HG03103 (cell line): ENCODE measurements at regions not wholly inside any gene's neighbourhood (a gene's known extent, or its start where the extent isn't known, plus 50 kb on each side); places are given as distances from the start of the nearest gene placed in this dataset.

ENCODE experiments used
- ATAC-seq: cut with Tn5 transposase; IDR thresholded peaks from one replicate; pipeline ENCODE4 v1.9.1; 2021; ENCODE audit warnings: low read depth; ENCODE audit not compliant: unreplicated experiment

DNA sequence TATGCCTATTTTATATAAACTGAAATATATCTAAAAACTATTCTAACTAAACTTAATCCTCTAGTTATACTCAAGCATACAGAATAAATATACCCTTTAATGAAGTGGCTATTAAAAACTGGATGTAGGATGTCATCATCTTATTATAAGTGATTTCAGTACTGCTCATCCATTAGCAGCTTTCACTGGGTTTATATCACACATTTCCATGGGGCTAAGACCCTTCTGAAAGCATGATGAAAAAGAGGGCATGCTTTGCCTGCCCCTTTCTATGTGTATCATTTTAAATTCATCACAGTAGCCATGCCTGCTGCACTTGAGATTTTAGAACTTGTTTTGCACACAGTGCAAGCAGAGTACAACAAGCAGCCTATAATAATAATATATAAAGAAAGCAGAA lies 477.5 kb downstream of the SLITRK6 start:
- no peak for ATAC-seq

- no peak for ATAC-seq
Measured at GRCh38 chr13:85317781-85318180, 481.4 kb downstream of the SLITRK6 start.

DNA sequence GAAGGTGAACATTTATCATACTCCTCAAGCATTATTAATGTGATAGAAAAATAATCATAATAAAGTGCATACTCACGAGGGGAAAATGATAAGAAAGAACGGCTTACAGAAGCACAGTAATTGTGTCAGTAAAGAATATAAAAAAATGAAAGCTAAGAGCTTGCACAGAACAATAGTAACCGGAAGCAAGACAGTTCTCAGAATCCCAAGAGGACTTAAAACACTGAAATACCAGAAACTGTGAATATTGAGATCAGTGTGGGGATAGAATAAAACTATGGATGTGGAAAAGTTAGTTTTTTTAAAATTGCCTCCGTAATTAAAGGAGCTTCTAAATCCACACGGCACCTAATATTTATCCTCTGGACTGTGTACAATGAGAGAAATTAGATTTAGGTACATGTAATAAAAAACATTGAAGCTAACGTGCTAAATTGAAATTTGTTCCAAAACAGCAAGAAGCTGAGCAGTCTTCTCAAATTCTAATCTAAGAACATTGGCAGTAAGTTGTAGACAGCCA lies 482.7 kb downstream of the SLITRK6 start:
- ATAC-seq = no peak

DNA sequence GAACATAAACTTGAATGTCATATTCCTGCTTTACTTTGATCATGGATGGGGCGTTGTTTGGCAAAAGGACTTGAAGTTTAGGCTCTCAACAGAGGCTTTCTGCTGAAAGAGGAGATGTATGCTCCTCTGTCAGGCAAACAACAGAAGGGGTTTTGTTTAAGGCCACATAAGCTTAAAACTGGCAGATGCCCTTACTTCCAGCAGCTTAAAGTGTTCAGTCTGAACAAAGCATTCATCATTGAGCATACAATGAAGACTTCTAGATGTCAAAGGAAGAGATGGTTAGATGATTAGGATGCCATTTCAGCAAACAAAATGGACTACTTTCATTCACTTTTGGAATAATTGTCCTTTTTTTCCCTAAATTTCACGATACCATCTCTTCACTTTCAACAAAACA lies 484.5 kb downstream of the SLITRK6 start:
- no peak for ATAC-seq

DNA sequence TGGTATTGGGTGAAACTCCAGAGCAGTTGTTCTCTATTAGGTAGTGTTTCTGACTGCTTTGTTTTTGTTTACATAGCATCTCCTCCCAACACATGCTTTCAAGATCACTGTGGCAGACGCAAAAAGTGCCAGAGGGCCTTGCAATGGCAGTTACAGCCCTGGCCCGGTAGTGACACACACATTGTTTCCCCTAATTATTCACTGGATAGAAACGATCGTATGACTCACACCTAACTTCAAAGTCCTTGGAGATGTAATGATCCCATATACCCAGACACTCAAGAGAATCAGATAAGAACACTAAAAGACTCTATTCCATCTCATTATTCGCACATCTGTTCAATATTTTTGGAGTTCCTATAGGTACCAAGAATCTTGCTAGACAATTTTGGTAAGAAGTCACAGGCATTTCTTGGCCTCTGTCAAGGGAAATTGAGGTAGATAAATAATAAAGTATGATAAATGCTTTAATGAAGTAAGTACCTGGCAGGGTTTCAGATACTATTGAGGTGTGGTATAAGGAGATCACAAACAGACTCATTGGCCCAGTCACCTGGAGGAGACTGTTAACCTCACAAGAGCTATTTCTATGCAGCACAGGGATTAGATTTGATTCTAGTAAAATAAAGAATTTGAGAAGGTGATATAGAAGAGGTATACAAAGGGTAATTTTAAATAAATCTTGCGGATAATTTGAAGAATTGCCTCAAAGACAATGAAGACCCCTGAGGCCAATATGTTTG lies 485.3 kb downstream of the SLITRK6 start:
- no peak for ATAC-seq

DNA sequence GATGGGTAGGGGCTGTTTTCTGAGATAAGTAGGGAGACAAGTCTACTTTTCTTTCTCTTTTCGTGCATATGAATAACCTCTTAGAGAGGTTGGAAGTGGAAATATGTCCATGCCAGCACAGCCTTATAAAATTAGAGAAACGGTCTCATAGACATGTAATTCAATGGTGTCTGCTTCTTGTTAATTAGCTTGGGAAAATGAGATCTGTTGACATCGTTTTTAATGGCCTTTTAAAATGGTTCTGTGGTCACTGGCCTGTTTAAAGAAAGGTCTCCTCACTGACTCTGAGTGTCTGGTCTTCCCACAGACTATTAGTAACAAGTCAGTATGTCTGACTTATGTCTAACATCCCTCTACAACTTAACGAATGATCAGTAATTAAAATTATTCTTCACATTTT lies 487.1 kb downstream of the SLITRK6 start:
- no peak for ATAC-seq

DNA sequence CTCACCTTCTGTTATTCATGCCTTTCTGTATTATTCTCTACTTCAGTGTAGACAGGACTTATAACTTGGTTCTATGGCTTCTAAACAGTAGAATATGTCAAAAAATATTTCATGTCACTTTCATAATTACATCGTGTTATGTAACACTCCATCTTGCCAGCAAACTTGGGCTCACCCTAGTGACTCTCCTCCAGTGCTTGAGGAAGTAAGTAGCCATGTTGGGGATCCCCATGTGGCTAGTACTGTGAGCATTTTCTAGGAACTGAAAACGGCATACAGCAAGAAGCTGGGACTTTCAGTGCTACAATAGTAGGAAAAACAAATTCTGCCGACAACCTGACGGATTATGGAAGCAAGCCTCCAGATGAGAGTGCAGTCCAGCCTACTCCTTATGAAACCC lies 495.6 kb downstream of the SLITRK6 start:
- no peak for ATAC-seq

DNA sequence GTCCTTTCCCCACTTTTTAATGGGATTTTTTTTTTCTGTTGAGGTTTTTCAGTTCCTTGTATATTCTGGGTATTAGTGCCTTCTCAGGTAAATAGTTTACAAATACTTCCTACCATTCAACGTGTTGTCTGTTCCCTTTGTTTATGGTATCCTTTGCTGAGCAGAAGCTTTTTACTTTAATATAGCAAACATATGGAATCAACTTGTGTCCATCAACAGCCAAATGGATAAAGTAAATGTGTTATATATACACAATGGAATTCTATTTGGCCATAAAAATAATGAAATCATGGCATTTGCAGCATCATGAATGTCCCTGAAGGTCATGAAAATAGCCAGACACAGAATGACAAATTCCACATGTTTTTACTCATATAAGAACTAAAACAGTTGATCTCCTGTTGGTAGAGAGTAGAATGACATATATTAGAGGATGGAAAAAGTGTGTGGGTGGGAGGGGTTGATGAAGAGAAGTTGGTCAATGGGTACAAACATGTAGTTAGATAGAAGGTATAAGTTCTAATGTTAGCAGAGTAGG lies 500.8 kb downstream of the SLITRK6 start:
- no peak for ATAC-seq

DNA sequence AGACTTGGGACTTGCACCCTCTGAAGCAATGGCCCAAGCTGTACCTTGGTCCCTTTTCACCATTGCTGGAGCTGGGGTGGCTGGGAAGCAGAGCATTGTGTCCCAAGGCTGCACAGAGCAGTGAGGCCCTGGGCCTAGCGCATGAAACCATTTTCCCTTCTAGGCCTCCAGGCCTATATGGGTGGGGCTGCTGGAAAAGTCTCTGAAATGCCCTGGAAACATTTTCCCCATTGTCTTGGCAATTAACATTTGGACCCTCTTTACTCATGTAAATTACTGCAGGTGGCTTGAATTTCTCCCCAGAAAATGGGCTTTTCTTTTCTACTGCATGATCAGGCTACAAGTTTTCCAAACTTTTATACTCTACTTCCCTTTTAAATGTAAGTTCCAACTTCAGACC lies 510.5 kb downstream of the SLITRK6 start:
- no peak for ATAC-seq

DNA sequence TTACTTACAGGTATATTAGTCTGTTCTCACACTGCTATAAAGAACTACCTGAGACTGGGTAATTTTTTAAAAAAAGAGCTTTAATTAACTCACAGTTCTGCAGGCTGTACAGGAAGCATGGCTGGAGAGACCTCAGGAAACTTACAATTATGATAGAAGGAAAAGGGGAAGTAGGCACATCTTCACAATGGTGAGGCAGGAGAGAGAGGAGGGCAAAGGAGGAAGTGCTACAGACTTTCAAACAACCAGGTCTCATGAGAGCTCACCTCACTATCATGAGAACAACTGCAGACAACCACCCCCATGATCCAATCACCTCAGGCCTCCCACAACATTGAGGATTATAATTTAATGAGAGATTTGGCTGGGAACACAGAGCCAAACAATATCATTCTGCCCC lies 511.7 kb downstream of the SLITRK6 start:
- ATAC-seq = no peak

DNA sequence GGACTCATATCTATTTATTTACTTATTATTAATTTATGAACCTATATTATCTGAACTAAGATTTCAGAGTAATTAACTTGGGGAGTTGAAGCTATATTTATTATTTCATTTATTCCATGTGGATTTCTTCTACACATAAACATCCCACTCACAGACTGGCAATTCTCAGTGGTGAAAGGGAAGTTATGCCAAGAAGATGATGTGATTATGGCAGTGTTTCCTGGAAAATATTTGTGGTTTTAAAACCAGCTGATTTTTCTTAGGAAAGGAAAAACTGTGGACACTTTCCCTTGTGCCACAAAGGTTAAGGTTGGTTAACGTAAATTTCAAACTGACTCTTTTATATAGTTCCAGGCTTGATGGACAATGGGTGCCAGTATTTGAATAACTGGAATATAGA lies 513.1 kb downstream of the SLITRK6 start:
- ATAC-seq = no peak

DNA sequence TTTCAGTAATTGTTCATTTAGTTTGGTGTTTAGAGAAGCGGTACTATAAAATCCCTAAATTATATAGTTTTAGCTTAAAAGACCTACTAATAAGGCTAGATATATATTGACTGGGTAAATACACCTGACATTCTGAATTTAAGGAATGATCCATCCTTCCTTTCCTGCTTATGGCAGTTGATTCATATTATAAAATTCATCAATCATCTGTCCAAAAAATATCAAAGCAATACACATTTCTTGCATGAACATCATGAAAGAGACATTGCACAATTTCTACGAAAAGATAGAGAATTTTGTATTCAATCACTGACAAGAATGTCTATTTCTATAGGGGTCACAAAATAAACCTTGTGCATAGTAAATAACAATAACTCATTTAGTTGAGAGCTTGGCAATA lies 514.9 kb downstream of the SLITRK6 start:
- ATAC-seq = no peak

GRCh38 chr13:85283408-85283807 lies 515.8 kb downstream of the SLITRK6 start:
- no peak for ATAC-seq

DNA sequence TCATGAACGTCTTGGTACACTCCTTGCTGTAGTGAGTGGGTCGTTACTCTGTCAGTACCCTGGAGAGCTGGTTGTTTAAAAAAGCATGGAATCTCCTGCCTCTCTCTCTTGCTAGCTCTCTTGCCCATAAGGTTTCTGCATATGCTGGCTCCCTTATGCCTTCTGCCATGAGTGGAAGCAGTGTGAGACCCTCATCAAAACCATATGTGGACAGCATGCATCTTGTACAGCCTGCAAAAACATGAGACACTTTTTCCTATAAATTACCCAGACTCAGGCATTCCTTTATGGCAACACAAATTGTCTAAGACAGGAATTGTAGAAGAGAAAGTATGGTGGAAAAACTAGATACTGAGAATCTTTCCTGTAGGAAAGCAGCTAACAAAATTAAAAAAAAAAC lies 516.3 kb downstream of the SLITRK6 start:
- no peak for ATAC-seq

GRCh38 chr13:85278851-85279250 lies 520.4 kb downstream of the SLITRK6 start:
- no peak for ATAC-seq

DNA sequence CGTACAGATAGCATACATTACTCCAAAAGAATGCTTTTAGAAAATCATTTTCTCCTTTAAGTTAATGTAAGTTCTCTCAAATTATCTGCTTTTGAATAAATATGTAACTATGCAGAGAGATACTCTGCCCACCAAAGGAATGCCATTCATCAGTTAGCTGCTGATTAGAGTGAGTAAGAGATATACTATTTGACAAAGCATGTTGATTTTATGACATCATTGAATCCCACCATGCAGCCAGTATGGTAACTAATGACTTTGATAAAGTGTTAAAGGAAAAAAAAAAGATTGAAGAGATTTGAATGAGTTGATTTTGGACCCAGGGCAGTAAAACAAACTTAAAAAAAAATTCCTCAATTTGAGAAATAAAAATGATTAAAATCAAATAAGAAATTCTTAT lies 521.5 kb downstream of the SLITRK6 start:
- ATAC-seq = no peak

GRCh38 chr13:85266771-85267170 lies 532.4 kb downstream of the SLITRK6 start:
- ATAC-seq = no peak

- no peak for ATAC-seq
Measured at GRCh38 chr13:85266331-85266730, 532.9 kb downstream of the SLITRK6 start.

- no peak for ATAC-seq
Measured at GRCh38 chr13:85265296-85265695, 533.9 kb downstream of the SLITRK6 start.

GRCh38 chr13:85262499-85262898 lies 536.7 kb downstream of the SLITRK6 start:
- ATAC-seq = no peak

DNA sequence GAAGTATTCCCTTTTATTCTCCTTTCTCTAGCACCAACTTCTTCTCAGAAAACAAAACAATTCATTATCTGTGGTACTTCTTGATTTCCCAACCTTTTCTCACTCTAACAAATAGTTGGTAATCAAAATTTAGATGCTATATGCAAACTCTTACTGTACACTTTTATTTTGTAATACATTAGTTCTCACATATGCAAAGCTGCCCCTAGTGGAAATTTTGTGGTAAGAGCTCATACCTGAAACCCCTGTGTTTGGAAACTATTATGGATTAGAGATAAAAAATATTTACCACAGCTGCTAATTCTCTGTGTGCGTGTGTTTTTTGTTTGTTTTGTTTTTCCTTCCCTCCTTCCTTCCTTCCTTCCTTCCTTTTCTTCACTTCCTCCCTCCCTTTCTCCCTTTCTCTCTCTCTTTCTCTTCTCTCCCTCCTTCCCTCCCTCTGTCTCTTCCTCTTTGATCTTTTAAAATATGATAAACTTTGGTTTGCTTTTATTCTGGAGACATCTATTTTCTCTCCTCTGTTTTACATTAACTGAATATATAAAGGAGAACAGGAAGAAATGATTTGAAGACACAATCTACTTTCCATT lies 537.4 kb downstream of the SLITRK6 start:
- no peak for ATAC-seq

DNA sequence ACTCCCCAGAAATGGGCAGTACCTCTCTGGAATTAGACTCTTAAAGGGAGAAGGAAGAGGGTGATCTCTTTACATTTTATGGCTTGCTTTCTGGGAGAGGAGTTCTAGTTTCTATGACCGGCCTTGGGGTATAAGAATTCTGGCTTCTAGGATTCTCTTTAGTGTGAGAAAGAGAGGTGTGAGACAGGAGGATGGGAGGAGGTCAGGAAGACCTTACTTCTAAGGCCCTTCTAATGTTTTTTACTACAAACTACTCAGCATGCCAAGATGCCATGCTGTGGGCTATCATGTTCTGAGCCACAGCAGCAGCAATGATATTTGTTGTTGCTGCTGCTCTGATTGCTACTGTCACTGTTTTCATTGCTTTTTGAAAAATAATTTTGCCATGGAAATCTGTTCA lies 538.3 kb downstream of the SLITRK6 start:
- ATAC-seq = no peak
